H9 (cell line): ENCODE measurements at regions not wholly inside any gene's neighbourhood (a gene's known extent, or its start where the extent isn't known, plus 50 kb on each side); places are given as distances from the start of the nearest gene placed in this dataset.

ENCODE experiments used
- DNase-seq: peaks from one replicate; pipeline ENCODE4 v3.0.0-alpha.2; 2017
- H2AFZ ChIP-seq: one replicate; pipeline ENCODE4 v1.6.1; 2013; ENCODE audit warnings: mild to moderate bottlenecking, low read length, control low read depth, moderate library complexity
- H2AK5ac ChIP-seq: 2 replicates; pipeline ENCODE4 v1.6.1; 2013; ENCODE audit warnings: low read length, control low read depth, mixed read lengths; ENCODE audit not compliant: insufficient read length
- H2BK120ac ChIP-seq: one replicate; pipeline ENCODE4 v1.6.1; 2013; ENCODE audit warnings: low read depth, mild to moderate bottlenecking, low read length, control low read depth, inconsistent platforms; ENCODE audit not compliant: poor library complexity, severe bottlenecking
- H2BK12ac ChIP-seq: 2 replicates; pipeline ENCODE4 v1.6.1; 2013; ENCODE audit warnings: low read length, control low read depth, mixed read lengths, low read depth; ENCODE audit not compliant: insufficient read length
- H2BK15ac ChIP-seq: 2 replicates; pipeline ENCODE4 v1.6.1; 2013; ENCODE audit warnings: low read depth, low read length, control low read depth
- H2BK20ac ChIP-seq: one replicate; pipeline ENCODE4 v1.6.1; 2013; ENCODE audit warnings: low read depth, mild to moderate bottlenecking, low read length, control low read depth, inconsistent platforms; ENCODE audit not compliant: poor library complexity, severe bottlenecking
- H2BK5ac ChIP-seq: 2 replicates; pipeline ENCODE4 v1.6.1; 2013; ENCODE audit warnings: low read length, control low read depth, mixed read lengths; ENCODE audit not compliant: insufficient read length
- H3K14ac ChIP-seq: 2 replicates; pipeline ENCODE4 v1.6.1; 2013; ENCODE audit warnings: low read length, control low read depth; ENCODE audit not compliant: insufficient read depth
- H3K18ac ChIP-seq: 2 replicates; pipeline ENCODE4 v1.6.1; 2013; ENCODE audit warnings: low read depth, mild to moderate bottlenecking, mixed read lengths, low read length, control low read depth; ENCODE audit not compliant: insufficient read length
- H3K23ac ChIP-seq: 2 replicates; pipeline ENCODE4 v1.6.1; 2013; ENCODE audit warnings: low read length, control low read depth, mixed read lengths, low read depth; ENCODE audit not compliant: insufficient read length
- H3K23me2 ChIP-seq: 2 replicates; pipeline ENCODE4 v1.6.1; 2013; ENCODE audit warnings: low read depth, mild to moderate bottlenecking, mixed read lengths, low read length, control low read depth; ENCODE audit not compliant: insufficient read length, poor library complexity, severe bottlenecking
- H3K27ac ChIP-seq: 2 replicates; pipeline ENCODE4 v1.5.1; 2013; ENCODE audit warnings: low read length, control low read depth, mixed read lengths, low read depth; ENCODE audit not compliant: insufficient read length
- H3K27me3 ChIP-seq: 2 replicates; pipeline ENCODE4 v1.6.1; 2013; ENCODE audit warnings: low read length, control low read depth, inconsistent platforms; ENCODE audit not compliant: insufficient read depth
- H3K4ac ChIP-seq: 2 replicates; pipeline ENCODE4 v1.6.1; 2013; ENCODE audit warnings: low read depth, mild to moderate bottlenecking, control low read depth, inconsistent platforms, low read length, moderate library complexity
- H3K4me1 ChIP-seq: 2 replicates; pipeline ENCODE4 v1.6.1; 2013; ENCODE audit warnings: low read length, control low read depth, inconsistent platforms; ENCODE audit not compliant: insufficient read depth
- H3K4me2 ChIP-seq: 2 replicates; pipeline ENCODE4 v1.6.1; 2013; ENCODE audit warnings: low read length, control low read depth, mixed read lengths; ENCODE audit not compliant: insufficient read length, insufficient read depth
- H3K56ac ChIP-seq: 2 replicates; pipeline ENCODE4 v1.6.1; 2013; ENCODE audit warnings: low read depth, mild to moderate bottlenecking, mixed read lengths, low read length, control low read depth; ENCODE audit not compliant: insufficient read length
- H3K79me1 ChIP-seq: 2 replicates; pipeline ENCODE4 v1.6.1; 2013; ENCODE audit warnings: low read depth, mild to moderate bottlenecking, moderate library complexity, low read length, control low read depth, inconsistent platforms; ENCODE audit not compliant: insufficient read depth, poor library complexity, severe bottlenecking
- H3K79me2 ChIP-seq: 2 replicates; pipeline ENCODE4 v1.6.1; 2013; ENCODE audit warnings: low read length, control low read depth, inconsistent platforms; ENCODE audit not compliant: insufficient read depth
- H3K9ac ChIP-seq: 2 replicates; pipeline ENCODE4 v1.6.1; 2013; ENCODE audit warnings: low read length, control low read depth, mixed read lengths; ENCODE audit not compliant: insufficient read length; ENCODE audit errors: extremely low read depth
- H3K9me3 ChIP-seq: one replicate; pipeline ENCODE4 v1.6.1; 2013; ENCODE audit warnings: low read depth, low read length, inconsistent platforms; ENCODE audit not compliant: control insufficient read depth
- H3T11ph ChIP-seq: one replicate; pipeline ENCODE4 v1.6.1; 2013; ENCODE audit warnings: mild to moderate bottlenecking, low read length, control low read depth, inconsistent platforms
- H4K20me1 ChIP-seq: one replicate; pipeline ENCODE4 v1.6.1; 2013; ENCODE audit not compliant: control insufficient read depth, insufficient read length, insufficient read depth
- H4K5ac ChIP-seq: 2 replicates; pipeline ENCODE4 v1.6.1; 2013; ENCODE audit warnings: low read depth, mild to moderate bottlenecking, mixed read lengths, low read length, control low read depth; ENCODE audit not compliant: insufficient read length
- H4K8ac ChIP-seq: replicated peaks from 2 replicates; pipeline ENCODE4 v1.6.1; 2013; ENCODE audit warnings: low read length, control low read depth, mixed read lengths, low read depth; ENCODE audit not compliant: insufficient read length
- H4K91ac ChIP-seq: 2 replicates; pipeline ENCODE4 v1.6.1; 2013; ENCODE audit warnings: low read depth, mild to moderate bottlenecking, moderate library complexity, mixed read lengths, low read length, control low read depth; ENCODE audit not compliant: insufficient read length
- H3K27ac Mint-ChIP-seq, 3 experiments: 2 replicates in 2 of 3; 3 replicates in 1 of 3; pipeline ENCODE4 v1.8.0; 2020 to 2021; ENCODE audit warnings: mixed read lengths in 3 of 3, mild to moderate bottlenecking in 1 of 3, moderate library complexity in 1 of 3
- H3K27me3 Mint-ChIP-seq: 2 replicates; pipeline ENCODE4 v1.8.0; 2021; ENCODE audit warnings: low read depth, mild to moderate bottlenecking, moderate library complexity, mixed read lengths
- H3K36me3 Mint-ChIP-seq, 3 experiments: 2 replicates in 2 of 3; 3 replicates in 1 of 3; pipeline ENCODE4 v1.8.0; 2020 to 2021; ENCODE audit warnings: low read depth in 3 of 3, mixed read lengths in 3 of 3; ENCODE audit not compliant: insufficient read depth in 1 of 3
- H3K4me1 Mint-ChIP-seq, 2 experiments: 2 replicates each; pipeline ENCODE4 v1.8.0; 2020; ENCODE audit warnings: mixed read lengths in 2 of 2
- H3K4me3 Mint-ChIP-seq, 2 experiments: 2 replicates in 1 of 2; 3 replicates in 1 of 2; pipeline ENCODE4 v1.8.0; 2020 to 2021; ENCODE audit warnings: mild to moderate bottlenecking in 2 of 2, mixed read lengths in 2 of 2, moderate library complexity in 1 of 2
- H3K9me3 Mint-ChIP-seq, 2 experiments: 2 replicates in 1 of 2; 3 replicates in 1 of 2; pipeline ENCODE4 v1.8.0; 2020; ENCODE audit warnings: mild to moderate bottlenecking in 2 of 2, mixed read lengths in 2 of 2, moderate library complexity in 1 of 2
- CTCF ChIP-seq: fragments of 200-600 bp; sonication (generic); conservative IDR thresholded peaks from 3 replicates; pipeline ENCODE4 v1.8.0; 2021; ENCODE audit warnings: antibody characterized with exemption, mild to moderate bottlenecking
- WGBS: extraction: QIAGEN DNeasy Blood & Tissue Kit; methylation state at CpG from one replicate; pipeline ENCODE4 v1.1.7; 2013; ENCODE audit warnings: missing lambda C conversion rate, low lambda C conversion rate, mixed read lengths; ENCODE audit not compliant: insufficient read length; ENCODE audit errors: extremely low coverage; 5-methylcytosine and 5-hydroxymethylcytosine counted together

- H4K20me1 ChIP-seq = no peaks in the 10 kb centered on the region
- WGBS = no CpG with 5 or more reads among the region's 6 CpGs
- Mint-ChIP-seq H3K27ac (peak overlapping the region in 1 of 3 experiments; percentile 51; a peak in 1 of 7 replicates), H3K4me1 (peaks cover 14 to 19% of the 10 kb centered on the region in 2 experiments; a peak in 3 of 4 replicates), H3K9me3 (no peaks in the 10 kb centered on the region), H3K27me3 (peaks cover 11% of the 10 kb centered on the region), H3K4me3 (peak overlapping the region in 1 of 2 experiments; percentile 5; a peak in 1 of 5 replicates), H3K36me3 (no peaks in the 10 kb centered on the region)
- no peak overlapping the region for H3K9ac ChIP-seq
- no peaks in the 10 kb centered on the region for H3K79me1 ChIP-seq
- no peak overlapping the region for H3K27ac ChIP-seq
- H2BK15ac ChIP-seq = no peak overlapping the region
- no peak overlapping the region for H2BK20ac ChIP-seq
- H3K4ac ChIP-seq = no peak overlapping the region
- no peak for TF ChIP-seq CTCF
- no peak overlapping the region for H4K91ac ChIP-seq
- H2AFZ ChIP-seq = no peak overlapping the region
- no peak overlapping the region for H2BK5ac ChIP-seq
- no peaks in the 10 kb centered on the region; the same call in none of the 2 replicates for H3K4me1 ChIP-seq
- H3K56ac ChIP-seq = no peak overlapping the region
- no peaks in the 10 kb centered on the region for H3K27me3 ChIP-seq
- DNase-seq = no peak
- H2BK12ac ChIP-seq = no peak overlapping the region
- H3K18ac ChIP-seq = no peak overlapping the region
- no peak overlapping the region for H3K14ac ChIP-seq
- H4K5ac ChIP-seq = no peak overlapping the region
- no peak overlapping the region for H2BK120ac ChIP-seq
- no peaks in the 10 kb centered on the region for H3K23me2 ChIP-seq
- no peak overlapping the region for H2AK5ac ChIP-seq
- H4K8ac ChIP-seq = no peak overlapping the region
- no peak overlapping the region for H3K23ac ChIP-seq
- H3K79me2 ChIP-seq = no peaks in the 10 kb centered on the region
- no peak overlapping the region for H3T11ph ChIP-seq
- H3K9me3 ChIP-seq = no peaks in the 10 kb centered on the region
- no peak overlapping the region for H3K4me2 ChIP-seq
These were observed 132.1 kb downstream of the HSD17B3 start for GRCh38 chr9:96169901-96170300.
